Panc1 (cell line): ENCODE measurements at regions not wholly inside any gene's neighbourhood (a gene's known extent, or its start where the extent isn't known, plus 50 kb on each side); places are given as distances from the start of the nearest gene placed in this dataset.

Source experiments
- ATAC-seq: fragments of 200-7000 bp; cut with Tn5 transposase; 2 replicates; pipeline ENCODE4 v1.9.1; 2020; ENCODE audit warnings: mild to moderate bottlenecking, moderate library complexity
- BruUV-seq: library from RNA; stranded (reverse); fragments of 400-500 nt; replicated peaks from 2 replicates; lab custom pipeline; 2021; lab: Mats Ljungman, UMichigan
- CTCF ChIA-PET: fragments of 300-600 bp; sonication (Branson Sonifier 250); formaldehyde crosslinking; loops from one replicate; lab custom pipeline; 2022; ENCODE audit warnings: antibody characterized with exemption; lab: Charles Lee
- POLR2A ChIA-PET: fragments of 300-600 bp; sonication (Branson Sonifier 250); formaldehyde crosslinking; loops from one replicate; lab custom pipeline; 2022; ENCODE audit warnings: antibody characterized with exemption; lab: Charles Lee
- DNase-seq: peaks from one replicate; pipeline ENCODE4 v3.0.0-alpha.2; 2010; ENCODE audit warnings: low read depth, low spot score
- H3K27ac ChIP-seq: 2 replicates; pipeline ENCODE4 v1.5.1; 2011; ENCODE audit warnings: mild to moderate bottlenecking, low read length, inconsistent platforms
- H3K27me3 ChIP-seq: fragments of 200-500 bp; sonication (Bioruptor generic); 2 replicates; pipeline ENCODE4 v1.6.0; 2014; ENCODE audit warnings: low read length, inconsistent platforms; ENCODE audit not compliant: control insufficient read depth, insufficient read depth
- H3K36me3 ChIP-seq: fragments of 200-500 bp; sonication (Bioruptor generic); 2 replicates; pipeline ENCODE4 v1.5.1; 2014; ENCODE audit warnings: inconsistent platforms, mild to moderate bottlenecking, low read length, moderate library complexity; ENCODE audit not compliant: control insufficient read depth, insufficient read depth
- H3K4me1 ChIP-seq: 2 replicates; pipeline ENCODE4 v1.5.1; 2011; ENCODE audit warnings: inconsistent platforms, mild to moderate bottlenecking, low read length, moderate library complexity; ENCODE audit not compliant: control insufficient read depth, insufficient read depth
- H3K4me3 ChIP-seq, 2 experiments: 2 replicates each; pipeline ENCODE4 v1.5.1; 2011 to 2012; ENCODE audit warnings: low read depth in 2 of 2, low read length in 2 of 2, mild to moderate bottlenecking in 2 of 2, inconsistent platforms in 1 of 2, moderate library complexity in 1 of 2
- H3K9me3 ChIP-seq: fragments of 200-500 bp; sonication (Bioruptor generic); 2 replicates; pipeline ENCODE4 v1.5.1; 2014; ENCODE audit warnings: low read depth, mild to moderate bottlenecking, inconsistent platforms, low read length, moderate library complexity; ENCODE audit not compliant: control insufficient read depth, insufficient read depth
- POLR2AphosphoS5 ChIP-seq: IDR thresholded peaks from 2 replicates; pipeline ENCODE4 v1.6.1; 2012; ENCODE audit warnings: mild to moderate bottlenecking, low read depth, low read length, moderate library complexity
- SIN3A ChIP-seq: IDR thresholded peaks from 2 replicates; pipeline ENCODE4 v1.6.1; 2012; ENCODE audit warnings: low read depth, mild to moderate bottlenecking, low read length, moderate library complexity, borderline replicate concordance; ENCODE audit not compliant: insufficient read depth
- TCF7L2 ChIP-seq: IDR thresholded peaks from 2 replicates; pipeline ENCODE4 v1.6.1; 2011; ENCODE audit warnings: mild to moderate bottlenecking, low read depth, low read length, inconsistent platforms
- in situ Hi-C: cut with HindIII; loops from 2 replicates; pipeline ENCODE4 v1.10.0; 2016; ENCODE audit warnings: low sequenced_read_pairs, low pct_unique_long_range_greater_than_20kb
- intact Hi-C: fragments of 100-400 bp; cut with micrococcal nuclease; formaldehyde crosslinking; loops from one replicate; pipeline ENCODE4 v1.10.0; 2022; ENCODE audit not compliant: unreplicated experiment
- TF ChIP-seq, protein P1 (sequence below): fragments of 450-650 bp; IDR thresholded peaks from 2 replicates; pipeline ENCODE4 v1.5.1; 2017; ENCODE audit warnings: mild to moderate bottlenecking
- TF ChIP-seq, protein P2 (sequence below), 2 experiments: IDR thresholded peaks; 2 replicates each; pipeline ENCODE4 v1.6.1; 2011 to 2012; ENCODE audit warnings: low read depth in 2 of 2, control low read depth in 1 of 2, low read length in 1 of 2, mild to moderate bottlenecking in 1 of 2, moderate library complexity in 1 of 2; ENCODE audit not compliant: insufficient read depth in 1 of 2

- no peaks in the 10 kb centered on the region for H3K4me1 ChIP-seq
- no peaks in the 10 kb centered on the region for H3K9me3 ChIP-seq
- H3K4me3 ChIP-seq = no peak overlapping the region
- H3K27me3 ChIP-seq = no peaks in the 10 kb centered on the region
- no TSS peak for BruUV-seq
- DNase-seq (no peak), ATAC-seq (no peak)
- H3K27ac ChIP-seq = no peak overlapping the region
- H3K36me3 ChIP-seq = no peaks in the 10 kb centered on the region
- POLR2A ChIA-PET = no interaction called here
- CTCF ChIA-PET = no interaction called here
- TF ChIP-seq, protein P1, sequence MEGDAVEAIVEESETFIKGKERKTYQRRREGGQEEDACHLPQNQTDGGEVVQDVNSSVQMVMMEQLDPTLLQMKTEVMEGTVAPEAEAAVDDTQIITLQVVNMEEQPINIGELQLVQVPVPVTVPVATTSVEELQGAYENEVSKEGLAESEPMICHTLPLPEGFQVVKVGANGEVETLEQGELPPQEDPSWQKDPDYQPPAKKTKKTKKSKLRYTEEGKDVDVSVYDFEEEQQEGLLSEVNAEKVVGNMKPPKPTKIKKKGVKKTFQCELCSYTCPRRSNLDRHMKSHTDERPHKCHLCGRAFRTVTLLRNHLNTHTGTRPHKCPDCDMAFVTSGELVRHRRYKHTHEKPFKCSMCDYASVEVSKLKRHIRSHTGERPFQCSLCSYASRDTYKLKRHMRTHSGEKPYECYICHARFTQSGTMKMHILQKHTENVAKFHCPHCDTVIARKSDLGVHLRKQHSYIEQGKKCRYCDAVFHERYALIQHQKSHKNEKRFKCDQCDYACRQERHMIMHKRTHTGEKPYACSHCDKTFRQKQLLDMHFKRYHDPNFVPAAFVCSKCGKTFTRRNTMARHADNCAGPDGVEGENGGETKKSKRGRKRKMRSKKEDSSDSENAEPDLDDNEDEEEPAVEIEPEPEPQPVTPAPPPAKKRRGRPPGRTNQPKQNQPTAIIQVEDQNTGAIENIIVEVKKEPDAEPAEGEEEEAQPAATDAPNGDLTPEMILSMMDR = no peak
- TF ChIP-seq, protein P2, sequence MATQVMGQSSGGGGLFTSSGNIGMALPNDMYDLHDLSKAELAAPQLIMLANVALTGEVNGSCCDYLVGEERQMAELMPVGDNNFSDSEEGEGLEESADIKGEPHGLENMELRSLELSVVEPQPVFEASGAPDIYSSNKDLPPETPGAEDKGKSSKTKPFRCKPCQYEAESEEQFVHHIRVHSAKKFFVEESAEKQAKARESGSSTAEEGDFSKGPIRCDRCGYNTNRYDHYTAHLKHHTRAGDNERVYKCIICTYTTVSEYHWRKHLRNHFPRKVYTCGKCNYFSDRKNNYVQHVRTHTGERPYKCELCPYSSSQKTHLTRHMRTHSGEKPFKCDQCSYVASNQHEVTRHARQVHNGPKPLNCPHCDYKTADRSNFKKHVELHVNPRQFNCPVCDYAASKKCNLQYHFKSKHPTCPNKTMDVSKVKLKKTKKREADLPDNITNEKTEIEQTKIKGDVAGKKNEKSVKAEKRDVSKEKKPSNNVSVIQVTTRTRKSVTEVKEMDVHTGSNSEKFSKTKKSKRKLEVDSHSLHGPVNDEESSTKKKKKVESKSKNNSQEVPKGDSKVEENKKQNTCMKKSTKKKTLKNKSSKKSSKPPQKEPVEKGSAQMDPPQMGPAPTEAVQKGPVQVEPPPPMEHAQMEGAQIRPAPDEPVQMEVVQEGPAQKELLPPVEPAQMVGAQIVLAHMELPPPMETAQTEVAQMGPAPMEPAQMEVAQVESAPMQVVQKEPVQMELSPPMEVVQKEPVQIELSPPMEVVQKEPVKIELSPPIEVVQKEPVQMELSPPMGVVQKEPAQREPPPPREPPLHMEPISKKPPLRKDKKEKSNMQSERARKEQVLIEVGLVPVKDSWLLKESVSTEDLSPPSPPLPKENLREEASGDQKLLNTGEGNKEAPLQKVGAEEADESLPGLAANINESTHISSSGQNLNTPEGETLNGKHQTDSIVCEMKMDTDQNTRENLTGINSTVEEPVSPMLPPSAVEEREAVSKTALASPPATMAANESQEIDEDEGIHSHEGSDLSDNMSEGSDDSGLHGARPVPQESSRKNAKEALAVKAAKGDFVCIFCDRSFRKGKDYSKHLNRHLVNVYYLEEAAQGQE (IDR thresholded peaks at IDR 0.05; ENCODE audit: insufficient read depth in 1 of 2, low read depth in 2 of 2, low read length in 1 of 2) = no peak
- intact Hi-C loops (no loop called here), in situ Hi-C loops (no loop called here)
Observed at GRCh38 chr1:219397511-219397910, 215.4 kb downstream of the ZC3H11B start.

DNA sequence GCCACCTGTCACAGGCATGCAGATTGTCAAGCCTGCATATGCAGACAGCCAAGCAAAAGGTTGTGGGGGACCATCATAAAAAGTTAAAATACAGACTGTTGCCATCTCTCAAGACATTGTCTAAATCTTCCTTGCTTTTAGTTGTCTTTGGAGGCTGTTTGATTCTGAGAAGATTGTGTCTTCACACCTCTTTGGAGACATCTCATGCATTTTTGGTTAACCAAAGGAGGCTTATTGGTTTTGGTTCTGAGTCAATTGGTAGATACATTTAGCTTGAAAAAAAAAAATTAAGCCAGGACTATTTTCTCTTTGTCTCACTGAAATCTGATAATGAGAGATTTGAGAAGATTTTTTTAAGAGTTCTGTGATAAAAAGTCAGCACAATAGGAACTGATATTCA, 217.6 kb downstream of the LYPLAL1 start:
- ATAC-seq (no peak), DNase-seq (no peak)
- Histone ChIP-seq H3K36me3 (no peaks in the 10 kb centered on the region), H3K4me1 (no peaks in the 10 kb centered on the region), H3K27me3 (no peaks in the 10 kb centered on the region), H3K9me3 (no peaks in the 10 kb centered on the region), H3K27ac (no peak overlapping the region), H3K4me3 (no peak overlapping the region)
- in situ Hi-C loops (no loop called here), intact Hi-C loops (no loop called here)
- CTCF ChIA-PET = no interaction called here
- POLR2A ChIA-PET = no interaction called here
- BruUV-seq = no TSS peak
- no peak for TF ChIP-seq TCF7L2
- TF ChIP-seq, protein P2 (IDR thresholded peaks at IDR 0.05; ENCODE audit: insufficient read depth in 1 of 2, low read depth in 2 of 2, low read length in 1 of 2) = no peak
- TF ChIP-seq POLR2AphosphoS5 = no peak
- TF ChIP-seq SIN3A = no peak
- TF ChIP-seq, protein P1 = no peak
